ENCODE measurements at regions not wholly inside any gene's neighbourhood (a gene's known extent, or its start where the extent isn't known, plus 50 kb on each side); places are given as distances from the start of the nearest gene placed in this dataset.

GRCh38 chr9:78393340-78393739 lies 96.4 kb downstream of the PSAT1 start:
- TF ChIP-seq CTCF (IDR thresholded peaks at IDR 0.05; ENCODE audit: insufficient read depth, low read length, poor library complexity, severe bottlenecking) (no peak), EZH2phosphoT487 (conservative IDR thresholded peaks at IDR 0.05; ENCODE audit: low read length) (no peak)
